Adrenal gland (tissue), 5 donors: ENCODE measurements at regions not wholly inside any gene's neighbourhood (a gene's known extent, or its start where the extent isn't known, plus 50 kb on each side); places are given as distances from the start of the nearest gene placed in this dataset.

Source experiments
- CTCF ChIP-seq, 6 experiments: fragments of 450-650 bp in 4 of 6; fragments of 200-600 bp in 2 of 6; sonication (generic) in 1 of 6; IDR thresholded peaks; 1 replicate in 5 of 6; 2 replicates in 1 of 6; pipeline versions ENCODE4 v1.5.1 to v1.8.0; 2016 to 2021; ENCODE audit warnings: antibody characterized with exemption in 6 of 6, mild to moderate bottlenecking in 2 of 6, moderate library complexity in 1 of 6
- POLR2A ChIP-seq, 2 donors: fragments of 450-650 bp; IDR thresholded peaks; one replicate each; pipeline ENCODE4 v1.6.1; 2017; ENCODE audit warnings: antibody characterized with exemption in 2 of 2, mild to moderate bottlenecking in 2 of 2, moderate library complexity in 1 of 2
- donor health status: DM: no; HTN: no; CAD: no.

GRCh38 chr2:20884829-20885228 lies 61.9 kb upstream of the LDAH start:
- TF ChIP-seq CTCF (IDR thresholded peaks at IDR 0.05): no peak
- TF ChIP-seq POLR2A (IDR thresholded peaks at IDR 0.05): no peak
